MM.1S (cell line): ENCODE measurements at regions not wholly inside any gene's neighbourhood (a gene's known extent, or its start where the extent isn't known, plus 50 kb on each side); places are given as distances from the start of the nearest gene placed in this dataset.

Source experiments
- DNase-seq: peaks from one replicate; pipeline ENCODE4 v3.0.0-alpha.2; 2015
- H2AFZ ChIP-seq: fragments of 300-600 bp; sonication (generic); 2 replicates; pipeline ENCODE4 v1.6.0; 2016; ENCODE audit warnings: antibody characterized with exemption, low read length
- H3F3A ChIP-seq: fragments of 300-600 bp; sonication (generic); 2 replicates; pipeline ENCODE4 v1.6.1; 2016; ENCODE audit warnings: mild to moderate bottlenecking, antibody characterized with exemption, low read length, moderate library complexity, mixed read lengths; ENCODE audit not compliant: insufficient read depth
- H3K27ac ChIP-seq: fragments of 300-600 bp; sonication (generic); 2 replicates; pipeline ENCODE4 v1.5.1; 2016; ENCODE audit warnings: mild to moderate bottlenecking, low read length
- H3K27me3 ChIP-seq: fragments of 300-600 bp; sonication (generic); replicated peaks from 2 replicates; pipeline ENCODE4 v1.6.0; 2016; ENCODE audit warnings: low read length; ENCODE audit not compliant: insufficient read depth
- H3K36me3 ChIP-seq: fragments of 300-600 bp; sonication (generic); replicated peaks from 2 replicates; pipeline ENCODE4 v1.6.1; 2016; ENCODE audit warnings: mild to moderate bottlenecking, low read length, mixed read lengths; ENCODE audit not compliant: insufficient read depth
- H3K4me1 ChIP-seq: fragments of 300-600 bp; sonication (generic); 2 replicates; pipeline ENCODE4 v1.6.1; 2016; ENCODE audit warnings: low read length, mixed read lengths
- H3K4me2 ChIP-seq: fragments of 300-600 bp; sonication (generic); 2 replicates; pipeline ENCODE4 v1.6.0; 2016; ENCODE audit warnings: low read depth, low read length
- H3K4me3 ChIP-seq: fragments of 300-600 bp; sonication (generic); 2 replicates; pipeline ENCODE4 v1.5.1; 2016; ENCODE audit warnings: low read length, mixed read lengths
- H3K79me2 ChIP-seq: fragments of 300-600 bp; sonication (generic); 2 replicates; pipeline ENCODE4 v1.6.1; 2016; ENCODE audit warnings: mixed run types, low read length, mixed read lengths
- H3K9ac ChIP-seq: fragments of 300-600 bp; sonication (generic); 2 replicates; pipeline ENCODE4 v1.6.1; 2016; ENCODE audit warnings: low read length, mixed read lengths
- H3K9me2 ChIP-seq: fragments of 300-600 bp; sonication (generic); replicated peaks from 2 replicates; pipeline ENCODE4 v1.6.1; 2016; ENCODE audit warnings: mild to moderate bottlenecking, low read length, mixed read lengths; ENCODE audit not compliant: insufficient read depth
- H3K9me3 ChIP-seq: fragments of 300-600 bp; sonication (generic); replicated peaks from 2 replicates; pipeline ENCODE4 v1.6.1; 2016; ENCODE audit warnings: mild to moderate bottlenecking, low read length, mixed read lengths; ENCODE audit not compliant: insufficient read depth
- H4K20me1 ChIP-seq: fragments of 300-600 bp; sonication (generic); 2 replicates; pipeline ENCODE4 v1.6.1; 2016; ENCODE audit warnings: mild to moderate bottlenecking, low read length, moderate library complexity, mixed read lengths; ENCODE audit not compliant: insufficient read depth
- EZH2 ChIP-seq: fragments of 300-600 bp; sonication (generic); optimal IDR thresholded peaks from 2 replicates; pipeline ENCODE3; 2017; ENCODE audit warnings: low read depth, mild to moderate bottlenecking, antibody characterized with exemption, low read length, mixed read lengths
- EZH2phosphoT487 ChIP-seq: fragments of 300-600 bp; sonication (generic); IDR thresholded peaks from 2 replicates; pipeline ENCODE4 v1.6.1; 2018; ENCODE audit warnings: antibody characterized with exemption, low read length
- TF ChIP-seq, protein P1 (sequence below): fragments of 300-600 bp; sonication (generic); IDR thresholded peaks from 2 replicates; pipeline ENCODE4 v1.5.1; 2016; ENCODE audit warnings: antibody characterized with exemption, low read length, mixed read lengths

DNA sequence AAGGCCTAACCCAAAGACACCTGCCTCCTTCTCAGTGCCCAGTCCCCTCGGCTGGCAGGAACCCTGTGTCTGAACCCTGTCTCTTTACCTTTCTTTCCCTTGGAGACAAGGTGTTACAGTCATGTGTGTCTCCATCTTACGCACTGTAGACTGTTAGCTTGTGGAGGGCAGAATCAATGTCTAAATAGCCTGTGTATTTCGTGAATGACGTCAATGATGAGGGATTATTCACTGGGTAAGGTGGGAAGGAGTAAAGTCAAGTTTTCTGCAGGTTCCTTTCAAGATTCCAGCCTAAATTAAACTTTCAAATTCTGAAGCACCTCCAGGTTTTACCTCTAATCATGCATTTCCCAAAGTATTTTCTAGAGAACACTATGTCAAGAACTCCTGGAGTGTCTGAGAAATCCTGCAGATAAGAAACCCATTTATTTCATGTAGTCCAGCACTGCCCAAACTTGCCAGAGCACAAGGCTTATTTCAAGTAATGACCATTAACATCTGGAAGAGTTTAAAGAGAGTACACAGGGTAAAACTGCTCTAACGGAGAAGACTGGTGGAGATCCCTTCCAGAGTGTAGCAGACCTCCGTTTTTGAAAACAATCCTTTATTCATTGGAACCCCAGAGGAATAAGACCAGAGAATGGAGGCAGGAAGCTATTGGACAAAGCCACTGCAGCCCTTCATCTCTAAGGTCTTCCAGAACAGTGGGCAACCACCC lies 72.8 kb downstream of the KCNF1 start:
- Histone ChIP-seq H2AFZ (no peak overlapping the region), H3K27ac (no peak overlapping the region), H3K9ac (no peak overlapping the region), H3K9me3 (no peaks in the 10 kb centered on the region), H3K27me3 (no peaks in the 10 kb centered on the region; the same call in 1 of the 2 replicates), H3K9me2 (no peaks in the 10 kb centered on the region), H3F3A (no peaks in the 10 kb centered on the region), H3K36me3 (no peaks in the 10 kb centered on the region), H3K4me1 (no peaks in the 10 kb centered on the region), H3K4me2 (no peak overlapping the region), H3K79me2 (no peaks in the 10 kb centered on the region), H4K20me1 (no peaks in the 10 kb centered on the region), H3K4me3 (no peak overlapping the region)
- TF ChIP-seq EZH2phosphoT487 (no peak), EZH2 (no peak)
- TF ChIP-seq, protein P1, sequence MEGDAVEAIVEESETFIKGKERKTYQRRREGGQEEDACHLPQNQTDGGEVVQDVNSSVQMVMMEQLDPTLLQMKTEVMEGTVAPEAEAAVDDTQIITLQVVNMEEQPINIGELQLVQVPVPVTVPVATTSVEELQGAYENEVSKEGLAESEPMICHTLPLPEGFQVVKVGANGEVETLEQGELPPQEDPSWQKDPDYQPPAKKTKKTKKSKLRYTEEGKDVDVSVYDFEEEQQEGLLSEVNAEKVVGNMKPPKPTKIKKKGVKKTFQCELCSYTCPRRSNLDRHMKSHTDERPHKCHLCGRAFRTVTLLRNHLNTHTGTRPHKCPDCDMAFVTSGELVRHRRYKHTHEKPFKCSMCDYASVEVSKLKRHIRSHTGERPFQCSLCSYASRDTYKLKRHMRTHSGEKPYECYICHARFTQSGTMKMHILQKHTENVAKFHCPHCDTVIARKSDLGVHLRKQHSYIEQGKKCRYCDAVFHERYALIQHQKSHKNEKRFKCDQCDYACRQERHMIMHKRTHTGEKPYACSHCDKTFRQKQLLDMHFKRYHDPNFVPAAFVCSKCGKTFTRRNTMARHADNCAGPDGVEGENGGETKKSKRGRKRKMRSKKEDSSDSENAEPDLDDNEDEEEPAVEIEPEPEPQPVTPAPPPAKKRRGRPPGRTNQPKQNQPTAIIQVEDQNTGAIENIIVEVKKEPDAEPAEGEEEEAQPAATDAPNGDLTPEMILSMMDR: no peak
- no peak for DNase-seq

- no peaks in the 10 kb centered on the region for H3K9me2 ChIP-seq
- TF ChIP-seq, protein P1: no peak
- TF ChIP-seq EZH2 (no peak), EZH2phosphoT487 (no peak)
- no peak overlapping the region for H3K4me2 ChIP-seq
- H3F3A ChIP-seq: no peaks in the 10 kb centered on the region
- no peaks in the 10 kb centered on the region for H3K36me3 ChIP-seq
- no peak overlapping the region for H3K4me3 ChIP-seq
- H3K4me1 ChIP-seq: no peaks in the 10 kb centered on the region
- DNase-seq: no peak
- H4K20me1 ChIP-seq: no peaks in the 10 kb centered on the region
- no peak overlapping the region for H3K27ac ChIP-seq
- no peak overlapping the region for H3K9ac ChIP-seq
- H3K79me2 ChIP-seq: no peaks in the 10 kb centered on the region
- no peaks in the 10 kb centered on the region for H3K9me3 ChIP-seq
- H3K27me3 ChIP-seq: no peaks in the 10 kb centered on the region; the same call in 1 of the 2 replicates
- no peak overlapping the region for H2AFZ ChIP-seq
Measured at GRCh38 chr2:10985260-10985659, 73.5 kb downstream of the KCNF1 start.

GRCh38 chr2:10985901-10986535 lies 74.3 kb downstream of the KCNF1 start:
- H2AFZ ChIP-seq: no peak overlapping the region
- no peaks in the 10 kb centered on the region for H3K79me2 ChIP-seq
- H3K4me3 ChIP-seq: no peak overlapping the region
- no peaks in the 10 kb centered on the region for H3K36me3 ChIP-seq
- no peak overlapping the region for H3K9ac ChIP-seq
- H3K27me3 ChIP-seq: no peaks in the 10 kb centered on the region; the same call in 1 of the 2 replicates
- no peak overlapping the region for H3K4me2 ChIP-seq
- H4K20me1 ChIP-seq: no peaks in the 10 kb centered on the region
- no peaks in the 10 kb centered on the region for H3K4me1 ChIP-seq
- H3F3A ChIP-seq: no peaks in the 10 kb centered on the region
- H3K9me3 ChIP-seq: no peaks in the 10 kb centered on the region
- H3K27ac ChIP-seq: no peak overlapping the region
- no peak for DNase-seq
- TF ChIP-seq, protein P1: no peak
- TF ChIP-seq EZH2: no peak
- TF ChIP-seq EZH2phosphoT487: no peak
- no peaks in the 10 kb centered on the region for H3K9me2 ChIP-seq
